ENCODE measurements at regions not wholly inside any gene's neighbourhood (a gene's known extent, or its start where the extent isn't known, plus 50 kb on each side); places are given as distances from the start of the nearest gene placed in this dataset.

DNA sequence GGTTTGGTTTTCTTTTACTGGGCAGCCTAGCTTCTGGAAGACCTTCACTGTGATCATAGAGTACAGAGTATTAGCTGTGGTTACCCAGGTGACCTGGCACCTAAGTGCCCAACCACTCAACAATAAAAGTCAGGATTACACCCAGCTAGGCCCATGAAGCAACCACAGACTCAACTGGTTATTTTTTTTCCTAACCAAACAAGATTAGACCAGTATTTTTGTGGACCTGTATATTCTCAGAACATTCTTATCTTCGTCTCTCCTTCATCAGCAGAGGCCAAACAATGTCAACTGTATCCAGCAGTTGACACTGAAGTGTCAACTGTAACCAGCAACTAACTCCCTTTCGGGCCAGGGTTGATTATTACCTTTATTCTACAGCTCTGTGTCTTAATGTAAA, 289.2 kb upstream of the SLC39A10 start:
- no peak for TF ChIP-seq CTCF (IDR thresholded peaks at IDR 0.05)
- TF ChIP-seq EZH2 (IDR thresholded peaks at IDR 0.05; ENCODE audit: borderline replicate concordance, insufficient read depth, low read depth, low read length, poor library complexity, severe bottlenecking): no peak

All from B cell (primary cell).